ENCODE measurements at regions not wholly inside any gene's neighbourhood (a gene's known extent, or its start where the extent isn't known, plus 50 kb on each side); places are given as distances from the start of the nearest gene placed in this dataset.
A peak's percentile ranks its signal among the peaks of the same experiment; 100 is the strongest.
"Not testable (repeated sequence)": the region's sequence is repeated elsewhere in the genome, so short reads cannot be mapped to it uniquely, and the experiment has no call there.

- not testable (repeated sequence) for H3K27ac ChIP-seq; DNase-seq (ENCODE audit: low read depth, low spot score)
Measured at GRCh38 chr15:47108800-47109199, 608.5 kb upstream of the SEMA6D start.

GRCh38 chr15:47116698-47117097, 600.6 kb upstream of the SEMA6D start:
- DNase-seq (ENCODE audit: low read depth, low spot score): no peak

GRCh38 chr15:47119349-47119748, 598.0 kb upstream of the SEMA6D start:
- H3K27ac ChIP-seq: no peak overlapping the region
- DNase-seq (ENCODE audit: low read depth, low spot score): no peak

More at GRCh38 chr15:47116698-47117097, 600.6 kb upstream of the SEMA6D start:
- H3K27ac ChIP-seq: no peak overlapping the region

- no peak overlapping the region for H3K27ac ChIP-seq
- DNase-seq (ENCODE audit: low read depth, low spot score): no peak
Measured at GRCh38 chr15:47124430-47125102, 592.7 kb upstream of the SEMA6D start.

- no peak for DNase-seq (ENCODE audit: low read depth, low spot score)
- no peak overlapping the region for H3K27ac ChIP-seq
Measured at GRCh38 chr15:47129033-47129432, 588.3 kb upstream of the SEMA6D start.

GRCh38 chr15:47131450-47131849, 585.9 kb upstream of the SEMA6D start:
- DNase-seq (ENCODE audit: low read depth, low spot score); H3K27ac ChIP-seq: not testable (repeated sequence)

GRCh38 chr15:47135267-47135666, 582.0 kb upstream of the SEMA6D start:
- no peak for DNase-seq (ENCODE audit: low read depth, low spot score)
- no peak overlapping the region for H3K27ac ChIP-seq

- DNase-seq (ENCODE audit: low read depth, low spot score): no peak
- no peak overlapping the region for H3K27ac ChIP-seq
Measured at GRCh38 chr15:47136236-47136635, 581.1 kb upstream of the SEMA6D start.

GRCh38 chr15:47139965-47140364, 577.3 kb upstream of the SEMA6D start:
- no peak for DNase-seq (ENCODE audit: low read depth, low spot score)
- no peak overlapping the region for H3K27ac ChIP-seq

GRCh38 chr15:47157827-47158226, 559.5 kb upstream of the SEMA6D start:
- no peak overlapping the region for H3K27ac ChIP-seq

GRCh38 chr15:47158573-47158972, 558.7 kb upstream of the SEMA6D start:
- DNase-seq (ENCODE audit: low read depth, low spot score): no peak
- H3K27ac ChIP-seq: no peak overlapping the region

More at GRCh38 chr15:47157827-47158226, 559.5 kb upstream of the SEMA6D start:
- DNase-seq (ENCODE audit: low read depth, low spot score): no peak

- no peak overlapping the region for H3K27ac ChIP-seq
- DNase-seq (ENCODE audit: low read depth, low spot score): no peak
Measured at GRCh38 chr15:47177177-47177576, 540.1 kb upstream of the SEMA6D start.

GRCh38 chr15:47179988-47180387, 537.3 kb upstream of the SEMA6D start:
- H3K27ac ChIP-seq: no peak overlapping the region
- no peak for DNase-seq (ENCODE audit: low read depth, low spot score)

- H3K27ac ChIP-seq: no peak overlapping the region
- DNase-seq (ENCODE audit: low read depth, low spot score): no peak
Measured at GRCh38 chr15:47182818-47183217, 534.5 kb upstream of the SEMA6D start.

- no peak overlapping the region for H3K27ac ChIP-seq
Measured at GRCh38 chr15:47184003-47184907, 533.0 kb upstream of the SEMA6D start.

GRCh38 chr15:47184908-47185801, 532.1 kb upstream of the SEMA6D start:
- DNase-seq (ENCODE audit: low read depth, low spot score): no peak
- no peak overlapping the region for H3K27ac ChIP-seq

More at GRCh38 chr15:47184003-47184907, 533.0 kb upstream of the SEMA6D start:
- DNase-seq (ENCODE audit: low read depth, low spot score): no peak

- DNase-seq (ENCODE audit: low read depth, low spot score): no peak
- no peak overlapping the region for H3K27ac ChIP-seq
Measured at GRCh38 chr15:47186075-47186474, 531.2 kb upstream of the SEMA6D start.

GRCh38 chr15:47188758-47189507, 528.4 kb upstream of the SEMA6D start:
- DNase-seq (ENCODE audit: low read depth, low spot score): no peak
- H3K27ac ChIP-seq: no peak overlapping the region

GRCh38 chr15:47194718-47195117, 522.6 kb upstream of the SEMA6D start:
- DNase-seq (ENCODE audit: low read depth, low spot score): no peak
- no peak overlapping the region for H3K27ac ChIP-seq

- no peak overlapping the region for H3K27ac ChIP-seq
Measured at GRCh38 chr15:47196048-47196447, 521.3 kb upstream of the SEMA6D start.

More at GRCh38 chr15:47196048-47196447, 521.3 kb upstream of the SEMA6D start:
- peak; percentile 59 for DNase-seq (ENCODE audit: low read depth, low spot score)

All from epithelial cell of prostate (primary cell).